CD14-positive monocyte (primary cell): ENCODE measurements at regions not wholly inside any gene's neighbourhood (a gene's known extent, or its start where the extent isn't known, plus 50 kb on each side); places are given as distances from the start of the nearest gene placed in this dataset.
"Not testable (repeated sequence)": the region's sequence is repeated elsewhere in the genome, so short reads cannot be mapped to it uniquely, and the experiment has no call there.

Source experiments
- DNase-seq, 3 donors: peaks; one replicate each; pipeline ENCODE4 v3.0.0-alpha.2; 2011 to 2022
- H2AFZ ChIP-seq: 2 replicates; pipeline ENCODE4 v1.6.0; 2012; ENCODE audit warnings: mild to moderate bottlenecking, low read depth, low read length, inconsistent platforms; ENCODE audit not compliant: insufficient read depth, poor library complexity, severe bottlenecking
- H3K27ac ChIP-seq, 2 donors: 1 replicate in 1 of 2; 2 replicates in 1 of 2; pipeline ENCODE4 v1.5.1; 2012 to 2013; ENCODE audit warnings: low read length in 2 of 2, control low read depth in 1 of 2, inconsistent platforms in 1 of 2, low read depth in 1 of 2, mild to moderate bottlenecking in 1 of 2
- H3K27me3 ChIP-seq, 2 donors: one replicate each; pipeline versions ENCODE4 v1.6.0 to v1.6.1; 2011 to 2013; ENCODE audit warnings: low read length in 2 of 2; ENCODE audit not compliant: control insufficient read depth in 2 of 2, insufficient read depth in 2 of 2
- H3K36me3 ChIP-seq, 2 donors: replicated peaks in 1 of 2; 1 replicate in 1 of 2; 2 replicates in 1 of 2; pipeline versions ENCODE4 v1.5.1 to v1.6.1; 2012 to 2013; ENCODE audit warnings: low read length in 2 of 2, control low read depth in 1 of 2, inconsistent platforms in 1 of 2, mild to moderate bottlenecking in 1 of 2; ENCODE audit not compliant: insufficient read depth in 2 of 2, control insufficient read depth in 1 of 2
- H3K4me1 ChIP-seq, 2 donors: 1 replicate in 1 of 2; 2 replicates in 1 of 2; pipeline versions ENCODE4 v1.5.1 to v1.6.1; 2012 to 2013; ENCODE audit warnings: low read length in 2 of 2, control low read depth in 1 of 2, inconsistent platforms in 1 of 2, mild to moderate bottlenecking in 1 of 2, moderate library complexity in 1 of 2; ENCODE audit not compliant: insufficient read depth in 2 of 2, control insufficient read depth in 1 of 2
- H3K4me2 ChIP-seq: replicated peaks from 2 replicates; pipeline ENCODE3; 2012; ENCODE audit warnings: low read length, moderate library complexity, mild to moderate bottlenecking; ENCODE audit not compliant: poor library complexity, severe bottlenecking; ENCODE audit errors: extremely low read depth
- H3K4me3 ChIP-seq, 3 experiments: fragments of 200-600 bp in 1 of 3; sonication (generic) in 1 of 3; replicated peaks in 1 of 3; 1 replicate in 2 of 3; 2 replicates in 1 of 3; pipeline ENCODE4 v1.5.1; 2011 to 2013; ENCODE audit warnings: low read length in 3 of 3, mild to moderate bottlenecking in 3 of 3, control low read depth in 2 of 3, low read depth in 2 of 3, inconsistent platforms in 1 of 3, moderate library complexity in 1 of 3
- H3K79me2 ChIP-seq: 2 replicates; pipeline ENCODE4 v1.6.0; 2012; ENCODE audit warnings: mild to moderate bottlenecking, control low read depth, inconsistent platforms, low read length, moderate library complexity; ENCODE audit not compliant: insufficient read depth
- H3K9ac ChIP-seq: 2 replicates; pipeline ENCODE4 v1.6.0; 2017; ENCODE audit warnings: low read length, mild to moderate bottlenecking; ENCODE audit not compliant: insufficient read depth, poor library complexity, severe bottlenecking
- H3K9me3 ChIP-seq, 2 donors: replicated peaks in 1 of 2; 1 replicate in 1 of 2; 2 replicates in 1 of 2; pipeline versions ENCODE4 v1.5.1 to v1.6.1; 2012 to 2013; ENCODE audit warnings: low read length in 2 of 2, control low read depth in 1 of 2; ENCODE audit not compliant: control insufficient read depth in 1 of 2, insufficient read depth in 1 of 2
- H4K20me1 ChIP-seq: 2 replicates; pipeline ENCODE4 v1.6.0; 2012; ENCODE audit warnings: mild to moderate bottlenecking, low read length, control low read depth, moderate library complexity; ENCODE audit not compliant: insufficient read depth
- H3K27ac Mint-ChIP-seq, 7 donors: one replicate each; pipeline ENCODE4 v1.8.0; 2020; ENCODE audit warnings: mild to moderate bottlenecking in 7 of 7, mixed read lengths in 7 of 7, moderate library complexity in 6 of 7, inconsistent platforms in 2 of 7
- H3K27me3 Mint-ChIP-seq, 3 donors: one replicate each; pipeline ENCODE4 v1.8.0; 2021 to 2022; ENCODE audit warnings: low read depth in 3 of 3, mild to moderate bottlenecking in 3 of 3, mixed read lengths in 3 of 3, moderate library complexity in 3 of 3, inconsistent platforms in 1 of 3
- H3K36me3 Mint-ChIP-seq, 2 donors: one replicate each; pipeline ENCODE4 v1.8.0; 2020; ENCODE audit warnings: mixed read lengths in 2 of 2, inconsistent platforms in 1 of 2, mild to moderate bottlenecking in 1 of 2
- H3K4me1 Mint-ChIP-seq: one replicate; pipeline ENCODE4 v1.8.0; 2020; ENCODE audit warnings: mild to moderate bottlenecking, mixed read lengths
- H3K4me3 Mint-ChIP-seq, 2 donors: one replicate each; pipeline ENCODE4 v1.8.0; 2020; ENCODE audit warnings: mild to moderate bottlenecking in 2 of 2, mixed read lengths in 2 of 2, moderate library complexity in 1 of 2
- H3K9me3 Mint-ChIP-seq, 7 donors: one replicate each; pipeline ENCODE4 v1.8.0; 2020 to 2022; ENCODE audit warnings: mixed read lengths in 7 of 7, mild to moderate bottlenecking in 6 of 7, moderate library complexity in 6 of 7, inconsistent platforms in 2 of 7
- CTCF ChIP-seq: fragments of 200-600 bp; IDR thresholded peaks from one replicate; pipeline ENCODE4 v1.8.0; 2022; ENCODE audit warnings: antibody characterized with exemption, mild to moderate bottlenecking
- WGBS: methylation state at CpG from one replicate; pipeline ENCODE4 v1.1.5; 2013; ENCODE audit warnings: missing lambda C conversion rate; ENCODE audit not compliant: insufficient coverage; 5-methylcytosine and 5-hydroxymethylcytosine counted together
- intact Hi-C, 2 donors: fragments of 100-400 bp; cut with micrococcal nuclease; formaldehyde crosslinking; loops; one replicate each; pipeline versions ENCODE4 v1.15.0 to v1.15.1; 2023

- H3K9ac ChIP-seq: no peak overlapping the region
- intact Hi-C loops: no loop called here
- H3K4me1 ChIP-seq: no peaks in the 10 kb centered on the region
- TF ChIP-seq CTCF: no peak
- H3K36me3 ChIP-seq: no peaks in the 10 kb centered on the region
- no peaks in the 10 kb centered on the region for H3K27me3 ChIP-seq
- H3K79me2 ChIP-seq: no peaks in the 10 kb centered on the region
- 100% methylated on average over 2 of the region's 3 CpGs for WGBS
- Mint-ChIP-seq H3K36me3 (no peaks in the 10 kb centered on the region), H3K27ac (no peak overlapping the region), H3K4me1 (no peaks in the 10 kb centered on the region), H3K27me3 (no peaks in the 10 kb centered on the region), H3K9me3 (peaks cover 0 to 12% (median 3%) of the 10 kb centered on the region in 7 donors), H3K4me3 (no peak overlapping the region)
- H3K4me2 ChIP-seq: no peak overlapping the region
- H3K9me3 ChIP-seq: peaks cover 4% of the 10 kb centered on the region in 2 donors
- H3K4me3 ChIP-seq: no peak overlapping the region
- no peak overlapping the region for H3K27ac ChIP-seq
- H2AFZ ChIP-seq: no peak overlapping the region
- DNase-seq: no peak
- no peaks in the 10 kb centered on the region for H4K20me1 ChIP-seq
Measured at GRCh38 chrX:117835034-117835433, 281.6 kb downstream of the KLHL13 start.

DNA sequence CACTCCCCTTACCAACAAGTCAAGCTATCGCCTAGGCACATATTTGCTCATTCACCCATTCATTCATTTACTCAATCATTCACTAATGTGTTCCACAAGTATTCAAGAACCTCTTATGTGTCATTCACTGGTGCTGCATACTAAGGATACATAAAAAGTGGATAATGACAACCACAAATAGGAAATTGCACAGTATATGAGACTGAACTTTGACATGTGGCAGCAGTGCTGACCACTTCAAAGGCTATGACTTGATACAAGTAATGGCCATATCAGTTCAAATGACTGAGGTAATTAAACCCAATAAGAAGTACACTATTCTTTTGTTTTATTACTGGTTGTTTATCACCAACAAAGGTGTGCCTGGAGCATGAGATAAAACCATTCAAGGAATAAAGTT is 282.5 kb downstream of the KLHL13 start:
- no peak for TF ChIP-seq CTCF
- no peaks in the 10 kb centered on the region for H3K79me2 ChIP-seq

GRCh38 chrX:117821472-117821871 is 295.1 kb downstream of the KLHL13 start:
- H3K4me1 ChIP-seq, H3K27me3 ChIP-seq, H3K36me3 Mint-ChIP-seq, H3K4me1 Mint-ChIP-seq, H3K27ac Mint-ChIP-seq, intact Hi-C loops, H3K9me3 ChIP-seq, DNase-seq, H3K4me3 Mint-ChIP-seq, H2AFZ ChIP-seq, H3K9me3 Mint-ChIP-seq, H3K9ac ChIP-seq, H3K27ac ChIP-seq, H3K79me2 ChIP-seq, H4K20me1 ChIP-seq, H3K4me2 ChIP-seq, H3K36me3 ChIP-seq, H3K27me3 Mint-ChIP-seq, H3K4me3 ChIP-seq: not testable (repeated sequence)

More for the DNA sequence above, 282.5 kb downstream of the KLHL13 start:
- Histone ChIP-seq H3K9ac (no peak overlapping the region), H3K4me1 (no peaks in the 10 kb centered on the region), H3K36me3 (no peaks in the 10 kb centered on the region), H3K27me3 (no peaks in the 10 kb centered on the region), H2AFZ (no peak overlapping the region), H3K4me2 (no peak overlapping the region), H3K9me3 (peaks cover 4% of the 10 kb centered on the region in 2 donors), H4K20me1 (no peaks in the 10 kb centered on the region), H3K4me3 (no peak overlapping the region), H3K27ac (no peak overlapping the region)
- H3K36me3 Mint-ChIP-seq: no peaks in the 10 kb centered on the region
- 100% methylated on average over 1 of the region's 1 CpG for WGBS
- no peak overlapping the region for H3K4me3 Mint-ChIP-seq
- intact Hi-C loops: no loop called here
- no peak overlapping the region for H3K27ac Mint-ChIP-seq
- no peaks in the 10 kb centered on the region for H3K4me1 Mint-ChIP-seq
- no peaks in the 10 kb centered on the region for H3K27me3 Mint-ChIP-seq
- H3K9me3 Mint-ChIP-seq: peaks cover 0 to 12% (median 3%) of the 10 kb centered on the region in 7 donors
- no peak for DNase-seq
